NCI-H2171 (cell line): ENCODE measurements at regions not wholly inside any gene's neighbourhood (a gene's known extent, or its start where the extent isn't known, plus 50 kb on each side); places are given as distances from the start of the nearest gene placed in this dataset.

ENCODE experiments used
- DNase-seq: peaks from one replicate; lab custom pipeline; 2025; lab: John Stamatoyannopoulos, UW

DNA sequence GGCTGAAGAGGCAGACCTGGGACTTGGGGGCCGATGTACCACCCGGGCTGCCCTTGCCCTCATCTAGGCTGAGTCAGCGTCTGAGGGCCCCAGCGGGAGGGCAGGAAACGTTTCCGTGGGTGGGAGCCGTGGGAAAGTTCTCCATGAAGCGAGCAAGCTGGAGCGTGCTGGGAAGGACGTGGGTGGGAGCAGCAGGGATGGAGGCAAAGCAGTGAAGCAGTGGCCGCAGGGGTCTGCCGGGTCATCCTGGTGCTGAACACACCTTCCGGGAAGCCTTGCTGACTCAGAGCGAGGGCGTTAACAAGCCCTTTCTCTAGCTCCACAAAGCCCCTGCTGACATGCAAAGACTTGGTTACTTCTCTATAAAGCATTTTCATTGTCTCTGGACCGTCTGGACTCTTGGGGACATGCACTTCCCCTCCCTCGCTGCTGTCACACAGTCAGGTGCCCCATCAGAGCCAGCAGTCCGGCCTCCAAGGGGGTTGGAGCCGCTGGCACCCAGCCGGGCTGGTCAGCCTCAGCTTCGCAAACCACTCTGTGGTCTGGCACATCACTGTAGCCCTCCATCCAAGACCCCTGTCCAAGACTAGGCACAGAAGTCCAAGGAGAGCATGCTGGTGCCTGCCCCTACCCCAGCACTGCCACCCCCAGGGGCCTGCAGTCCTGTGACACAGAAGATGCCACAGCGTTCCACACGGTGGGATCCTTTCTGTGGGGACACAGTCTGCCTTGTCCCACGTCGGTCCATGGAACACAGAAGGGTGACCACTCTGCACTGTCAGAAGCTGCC, 115.1 kb upstream of the GPC1 start:
- DNase-seq: no peak

- no peak for DNase-seq
These were observed 113.1 kb upstream of the GPC1 start for GRCh38 chr2:240322231-240322955.

- no peak for DNase-seq
These were observed 112.5 kb upstream of the GPC1 start for GRCh38 chr2:240322991-240323390.

- no peak for DNase-seq
These were observed 111.7 kb upstream of the GPC1 start for GRCh38 chr2:240323601-240324291.

DNA sequence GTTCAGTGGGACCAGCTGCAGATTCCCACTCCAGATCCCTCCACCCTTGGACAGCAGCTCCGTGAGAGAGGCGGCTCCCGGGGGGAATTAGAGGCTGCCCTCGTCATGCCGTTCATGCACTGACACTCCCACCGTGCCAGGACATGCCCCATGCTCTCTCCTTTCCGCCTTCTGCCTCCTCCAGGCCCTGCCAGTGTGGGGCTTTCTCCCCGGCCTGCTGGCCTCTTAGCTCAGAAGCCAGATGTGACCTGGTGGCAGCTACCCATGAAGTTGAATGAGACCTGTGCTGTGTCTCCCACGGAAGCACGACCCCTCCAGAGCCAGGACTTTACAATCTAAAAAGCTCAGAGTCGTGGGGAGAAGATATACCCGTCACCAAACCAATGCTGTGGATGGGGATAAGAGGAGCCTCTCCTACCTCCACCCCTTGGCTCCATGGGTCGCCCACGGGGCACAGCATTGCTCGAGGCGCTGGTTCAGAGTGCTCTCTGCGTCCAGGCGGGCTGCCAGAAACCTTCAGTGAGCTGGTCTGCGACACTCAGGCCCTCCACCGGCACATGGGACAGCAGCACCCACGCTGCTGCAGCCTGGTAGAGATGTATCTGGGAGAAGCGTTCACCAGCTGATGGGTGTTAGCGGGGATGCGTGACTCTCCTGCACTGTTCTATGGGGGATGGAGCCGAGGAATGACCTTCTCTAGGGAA, 111.0 kb upstream of the GPC1 start:
- DNase-seq: no peak

DNA sequence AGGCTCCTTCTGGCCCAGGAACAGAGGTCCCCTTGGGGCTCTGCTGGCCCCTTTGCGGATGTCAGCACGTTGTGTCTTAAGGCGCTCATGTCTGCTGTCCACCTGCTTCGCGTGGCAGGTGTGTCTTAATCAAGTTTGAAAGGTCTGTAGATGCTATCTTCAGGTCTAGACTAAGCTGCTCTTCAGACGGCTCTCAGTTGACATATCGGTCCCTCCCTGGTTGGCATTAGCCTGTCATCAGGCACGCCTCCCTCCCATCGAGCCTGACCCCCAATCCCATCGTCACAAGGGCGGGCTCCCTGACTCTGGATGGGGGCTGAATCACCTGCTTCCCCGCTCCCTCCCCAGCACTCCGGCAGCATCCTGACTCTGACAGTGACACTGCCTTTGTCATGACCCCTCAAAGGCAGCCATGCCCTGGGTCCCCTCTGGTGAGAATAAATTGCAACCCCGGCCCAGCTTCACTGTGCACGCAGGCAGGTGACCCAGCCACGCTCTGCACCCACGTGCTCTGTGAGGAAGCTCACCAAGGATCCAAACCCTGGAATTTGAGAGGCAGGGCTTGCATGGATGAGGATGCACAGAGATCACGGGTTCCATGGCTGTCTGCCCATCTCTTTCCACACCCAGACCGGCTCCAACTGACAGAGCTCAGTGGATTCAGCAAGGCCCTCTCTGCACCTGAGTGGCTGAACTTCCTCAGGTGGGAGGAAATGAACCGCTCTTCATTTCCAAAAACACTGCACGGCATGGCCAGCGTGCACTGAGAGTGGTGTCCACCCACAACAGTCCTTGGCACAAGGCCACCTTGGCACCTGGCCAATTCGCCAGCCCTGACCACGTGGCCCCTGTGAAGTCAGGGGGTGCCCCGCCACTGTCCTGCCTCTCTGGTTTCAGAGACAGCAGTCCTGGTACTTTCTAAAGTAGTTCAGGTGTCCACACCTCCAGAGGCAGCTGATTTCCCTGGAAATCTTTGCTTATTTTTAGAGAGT, 110.2 kb upstream of the GPC1 start:
- no peak for DNase-seq

DNA sequence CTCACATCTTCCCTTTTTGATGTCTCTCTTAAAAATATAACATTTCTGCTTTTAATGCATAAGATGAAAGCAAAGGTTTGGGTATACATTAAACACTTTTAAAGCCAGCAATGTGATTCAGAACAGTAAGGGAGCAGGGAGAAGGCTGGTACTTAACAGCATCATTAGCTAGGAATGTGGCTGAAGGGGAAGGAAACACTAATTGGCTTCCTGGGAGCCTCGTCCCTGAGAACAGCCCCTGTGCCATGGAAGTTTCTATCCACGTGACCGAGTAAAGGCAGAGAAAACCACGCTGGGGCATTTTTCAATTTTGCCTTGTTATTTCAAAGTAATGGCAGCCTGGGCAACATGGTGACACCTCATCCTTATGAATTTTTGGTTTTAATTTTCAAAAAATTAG, 109.2 kb upstream of the GPC1 start:
- no peak for DNase-seq

GRCh38 chr2:240326886-240327285, 108.6 kb upstream of the GPC1 start:
- DNase-seq: no peak

DNA sequence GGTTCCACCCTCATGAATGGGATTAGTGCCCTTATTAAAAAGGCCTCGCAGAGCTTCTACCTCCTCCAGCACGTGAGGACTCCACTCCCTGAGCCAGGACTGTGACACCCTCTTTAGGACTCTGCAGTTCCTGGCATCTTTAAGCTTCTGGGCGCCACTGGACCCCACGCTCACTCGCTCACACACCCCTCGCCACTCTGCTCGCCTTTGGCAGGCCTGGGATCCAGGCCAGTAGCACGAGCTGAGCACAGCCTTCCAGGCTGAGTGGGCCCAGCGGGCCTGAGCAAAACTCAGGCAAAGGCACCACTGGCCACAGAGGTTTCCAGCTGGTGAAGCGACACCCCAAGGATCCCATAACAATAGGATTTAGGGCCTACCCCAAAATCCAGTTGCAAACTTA, 107.9 kb upstream of the GPC1 start:
- no peak for DNase-seq

DNA sequence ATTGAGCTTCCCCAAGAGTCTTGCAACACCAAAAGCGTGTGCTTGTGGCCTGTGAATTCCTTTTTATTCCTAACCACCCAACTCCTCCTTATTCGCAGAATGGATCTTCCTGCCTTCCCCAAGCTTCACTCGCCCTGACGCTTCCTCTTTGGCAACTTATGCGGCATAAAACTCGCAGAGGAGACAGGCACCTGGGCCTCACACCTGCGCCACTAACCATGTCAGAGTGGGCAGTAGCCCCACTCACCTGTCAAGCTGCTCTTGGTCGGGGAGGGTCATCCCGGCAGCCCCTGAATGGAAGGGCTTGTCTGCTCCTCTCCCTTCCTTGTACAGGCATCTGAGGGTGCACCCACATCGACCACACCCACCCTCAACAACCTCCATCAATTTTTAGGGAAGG, 106.9 kb upstream of the GPC1 start:
- no peak for DNase-seq

- DNase-seq: no peak
These were observed 106.3 kb upstream of the GPC1 start for GRCh38 chr2:240329116-240329665.

- DNase-seq: no peak
These were observed 105.7 kb upstream of the GPC1 start for GRCh38 chr2:240329778-240330177.

DNA sequence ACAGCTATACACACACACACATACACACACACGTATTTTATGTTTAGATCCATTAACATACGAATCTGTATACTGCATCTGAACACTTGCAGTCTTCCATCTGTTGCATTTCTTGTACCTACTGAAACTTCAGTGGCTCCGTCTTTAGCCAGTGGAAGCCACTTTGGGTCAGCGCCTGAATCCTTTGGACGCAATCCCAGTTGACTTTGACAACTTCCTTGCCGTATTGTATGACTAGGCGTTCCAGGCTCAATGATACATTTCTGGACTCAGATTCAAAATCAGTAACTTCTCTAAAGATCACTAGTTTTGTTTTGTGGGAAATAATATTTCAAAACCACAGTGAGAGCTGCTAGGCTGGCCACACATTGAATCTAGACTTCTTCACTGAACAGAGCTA, 101.5 kb upstream of the GPC1 start:
- DNase-seq: no peak

DNA sequence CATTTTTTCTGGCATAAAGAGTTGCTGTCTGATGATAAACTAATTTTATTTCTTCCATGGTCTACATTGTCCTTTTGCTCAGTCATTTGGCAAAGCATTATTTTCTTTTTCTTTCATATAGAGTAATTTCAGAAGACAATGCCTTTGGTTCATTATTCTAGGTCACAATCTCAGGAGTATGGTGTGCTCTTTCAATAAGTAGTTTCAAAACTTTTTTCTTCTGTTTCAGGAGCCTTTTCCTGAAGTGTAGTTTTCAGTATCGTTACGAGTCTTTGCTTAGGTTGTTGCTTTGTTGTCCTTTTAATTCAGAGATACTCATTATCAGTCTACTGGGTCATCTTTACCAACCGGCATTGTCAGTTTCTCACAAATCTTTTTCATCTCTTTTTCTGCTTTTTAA, 100.4 kb upstream of the GPC1 start:
- no peak for DNase-seq

GRCh38 chr2:240336820-240337427, 98.5 kb upstream of the GPC1 start:
- no peak for DNase-seq

DNA sequence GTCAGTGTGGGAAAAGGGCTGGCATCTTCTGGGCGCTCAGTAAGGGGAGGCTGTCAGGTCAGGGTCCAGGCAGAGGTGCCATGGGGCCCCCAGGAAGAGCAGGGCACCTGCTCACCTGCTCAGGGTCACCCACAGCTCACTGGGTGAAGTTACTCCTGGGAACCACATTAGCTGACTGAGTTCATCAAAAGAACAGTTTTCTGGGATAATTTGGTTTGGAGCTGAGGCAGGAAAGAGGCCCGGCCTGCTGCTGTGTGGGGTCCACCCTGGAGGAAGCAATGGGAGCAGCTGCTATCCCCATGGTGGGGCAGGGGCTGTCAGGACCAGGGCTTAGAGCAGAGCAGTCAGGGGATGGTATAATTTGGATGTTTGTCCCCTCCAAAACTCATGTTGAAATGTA, 97.2 kb upstream of the GPC1 start:
- no peak for DNase-seq

GRCh38 chr2:240339411-240340360, 95.8 kb upstream of the GPC1 start:
- no peak for DNase-seq

- no peak for DNase-seq
These were observed 95.1 kb upstream of the GPC1 start for GRCh38 chr2:240340361-240340761.

GRCh38 chr2:240341064-240341463, 94.4 kb upstream of the GPC1 start:
- no peak for DNase-seq
